Dermis microvascular lymphatic vessel endothelial cell (primary cell): ENCODE measurements at regions not wholly inside any gene's neighbourhood (a gene's known extent, or its start where the extent isn't known, plus 50 kb on each side); places are given as distances from the start of the nearest gene placed in this dataset.

Experiments used
- DNase-seq, 2 donors: peaks; one replicate each; pipeline versions ENCODE4 v3.0.0 to v3.0.0-alpha.2; 2010; ENCODE audit warnings: low read depth in 2 of 2

DNA sequence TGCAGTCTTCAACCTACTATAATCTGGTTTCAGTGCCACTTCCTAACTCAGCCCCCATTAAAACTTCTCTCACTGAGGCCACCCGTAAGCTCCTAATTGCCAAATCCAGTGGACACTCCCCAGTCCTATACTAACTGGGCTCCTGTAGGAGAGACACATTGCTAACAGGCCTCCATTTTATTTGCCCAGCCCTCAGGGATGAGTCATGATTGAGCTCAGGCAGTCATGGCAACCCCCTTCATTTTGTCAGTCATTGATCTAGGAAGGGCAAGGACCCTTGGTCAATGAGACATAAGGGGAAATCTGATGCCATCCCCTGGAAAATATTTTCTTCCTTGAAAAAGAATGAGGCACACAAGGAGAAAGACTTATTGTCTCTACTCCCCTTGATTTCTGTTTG, 70.1 kb upstream of the HIF1A start:
- DNase-seq: no peak

DNA sequence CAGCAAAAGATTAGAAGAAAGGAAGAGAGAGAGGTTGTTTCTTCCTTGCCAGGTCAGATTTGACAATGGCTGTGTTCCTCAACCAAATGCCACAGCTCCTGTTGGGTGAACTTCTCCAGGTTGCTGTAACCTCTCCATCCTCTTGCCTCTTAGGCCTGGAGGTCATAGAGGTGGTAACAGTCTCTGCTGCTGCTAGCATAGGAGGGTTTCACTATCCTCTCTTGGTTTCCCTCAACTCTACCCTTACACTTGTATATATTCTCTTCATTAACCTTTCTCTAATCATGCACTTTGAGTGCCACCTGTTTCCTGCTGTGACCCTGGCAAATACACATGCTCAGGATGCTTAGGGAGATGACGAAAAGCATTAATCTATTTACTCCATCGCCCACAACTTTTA, 67.7 kb upstream of the HIF1A start:
- DNase-seq: no peak

DNA sequence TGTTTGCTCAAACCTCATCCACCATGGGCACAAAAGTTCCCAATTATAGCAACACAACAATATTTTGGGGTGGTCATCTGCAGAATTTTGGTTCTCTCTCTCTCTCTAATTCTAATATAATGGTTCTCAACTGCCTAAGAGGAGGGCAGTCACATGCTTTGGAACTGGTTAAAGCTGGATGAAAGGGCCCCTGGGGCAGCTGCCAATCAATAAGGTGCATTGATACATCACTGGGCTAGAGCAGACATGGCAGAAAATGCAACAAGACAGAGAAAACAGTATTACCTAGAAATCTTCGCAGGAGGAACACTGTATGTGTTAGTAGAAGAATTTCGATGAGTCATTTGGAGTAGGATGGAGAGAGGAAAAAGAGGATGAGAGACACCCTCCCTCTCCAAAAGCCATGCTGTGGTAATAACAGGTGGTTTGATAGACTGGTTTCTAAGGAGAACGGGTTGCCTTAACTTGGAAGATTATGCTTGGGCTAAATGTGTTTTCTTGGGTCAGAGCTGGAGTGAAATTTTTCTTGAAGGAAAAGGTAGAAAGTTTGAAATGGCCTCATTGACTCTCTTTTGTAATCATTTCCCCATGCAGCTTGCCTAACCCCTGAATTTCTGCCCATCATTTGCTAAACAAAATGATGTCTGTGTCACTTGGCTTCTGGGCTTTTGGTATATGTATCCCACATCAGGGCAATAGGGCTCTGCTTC, 67.1 kb upstream of the HIF1A start:
- no peak for DNase-seq

DNA sequence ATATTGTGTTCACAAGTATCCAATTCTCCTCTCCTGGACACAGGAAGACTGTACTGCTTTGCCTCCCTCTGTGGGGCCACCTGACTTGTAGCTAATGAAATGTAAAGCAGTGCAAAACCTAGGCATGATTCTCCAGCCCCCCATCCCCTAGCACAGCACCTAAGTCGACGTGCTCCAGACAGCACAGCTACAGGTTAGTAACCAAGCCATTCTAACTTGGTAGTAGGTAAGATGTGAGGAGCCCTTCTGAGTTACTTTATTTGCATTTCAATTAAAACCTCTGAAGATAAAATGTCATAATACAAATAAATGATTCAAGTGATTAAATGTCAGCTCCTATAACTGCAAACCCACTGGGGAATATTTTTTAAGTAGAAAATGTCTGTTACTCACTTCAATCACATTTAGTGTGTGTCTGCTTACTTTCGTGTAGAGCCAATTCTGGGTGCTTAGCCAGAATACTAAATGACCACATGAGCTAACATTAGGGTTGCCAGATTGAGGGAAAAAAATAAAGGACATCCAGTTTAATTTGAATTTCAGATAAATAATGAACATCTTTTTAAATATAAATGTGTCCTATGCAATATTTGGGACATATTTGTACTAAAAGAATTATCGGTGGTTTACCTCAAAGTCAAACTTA, 64.8 kb upstream of the HIF1A start:
- DNase-seq: no peak

DNA sequence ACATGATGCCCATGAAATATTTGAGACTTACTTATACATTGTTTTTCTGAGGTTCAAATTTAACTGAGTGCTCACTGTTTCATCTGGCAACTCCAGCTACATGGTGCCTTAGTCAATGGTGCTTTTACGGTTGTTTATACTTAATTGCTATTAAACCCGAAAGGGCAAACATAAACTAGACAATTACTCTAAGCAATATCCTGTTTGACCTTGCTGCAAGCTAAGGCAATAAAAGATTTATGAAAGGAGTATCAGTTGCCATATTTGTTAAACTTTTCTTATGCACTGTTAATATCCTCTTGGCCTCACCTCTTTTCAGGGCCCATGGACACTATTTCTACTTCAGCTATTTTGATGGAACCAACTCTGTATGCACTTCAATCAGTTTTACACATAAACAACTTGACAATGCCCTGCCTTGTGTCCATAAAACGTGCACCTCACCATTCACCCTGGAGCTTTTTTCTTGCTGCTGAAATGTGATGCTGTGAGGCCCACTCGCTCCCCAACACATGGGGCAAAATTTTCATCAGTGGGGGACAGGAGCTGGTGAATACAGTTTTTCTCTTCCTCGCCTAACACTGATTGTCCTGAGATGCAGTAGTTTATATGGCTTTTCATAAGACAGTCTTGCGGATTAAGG, 64.1 kb upstream of the HIF1A start:
- DNase-seq: no peak

DNA sequence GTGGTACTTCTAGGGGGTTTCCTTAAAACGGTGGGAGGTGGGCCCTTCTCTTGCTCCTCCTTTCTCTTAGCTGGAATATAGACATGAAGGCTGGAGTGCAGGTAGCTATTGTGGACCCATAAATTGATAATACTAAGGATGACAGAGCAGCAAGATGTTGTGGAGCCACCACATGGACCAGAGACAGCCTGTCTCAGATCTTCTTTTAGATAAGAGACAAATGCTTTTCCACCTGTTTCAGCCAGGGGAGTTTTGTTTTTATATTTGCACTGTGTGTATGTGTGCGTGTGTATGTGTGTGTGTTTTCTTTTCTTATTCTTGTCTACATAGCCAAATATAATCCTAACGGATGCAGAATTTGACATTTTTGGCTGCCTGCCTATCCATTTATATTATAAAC, 62.9 kb upstream of the HIF1A start:
- no peak for DNase-seq

DNA sequence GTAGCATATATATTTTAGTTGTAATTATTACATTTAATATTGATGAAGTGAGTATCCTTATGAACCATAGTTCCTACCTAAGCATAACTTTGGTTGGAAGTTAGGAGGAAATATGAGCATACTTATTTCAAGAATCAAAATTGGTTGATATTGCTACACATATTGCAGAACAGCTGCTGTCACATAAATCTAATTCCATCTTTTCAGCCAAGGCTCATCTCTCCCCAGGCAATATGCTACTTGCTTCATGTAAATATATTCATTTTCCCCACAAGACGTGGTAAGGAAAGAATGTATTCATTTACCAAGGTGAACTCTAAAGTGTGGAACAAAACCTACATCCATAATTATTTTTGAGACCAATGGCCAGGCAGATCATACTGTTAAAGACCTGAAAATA, 62.5 kb upstream of the HIF1A start:
- DNase-seq: no peak

DNA sequence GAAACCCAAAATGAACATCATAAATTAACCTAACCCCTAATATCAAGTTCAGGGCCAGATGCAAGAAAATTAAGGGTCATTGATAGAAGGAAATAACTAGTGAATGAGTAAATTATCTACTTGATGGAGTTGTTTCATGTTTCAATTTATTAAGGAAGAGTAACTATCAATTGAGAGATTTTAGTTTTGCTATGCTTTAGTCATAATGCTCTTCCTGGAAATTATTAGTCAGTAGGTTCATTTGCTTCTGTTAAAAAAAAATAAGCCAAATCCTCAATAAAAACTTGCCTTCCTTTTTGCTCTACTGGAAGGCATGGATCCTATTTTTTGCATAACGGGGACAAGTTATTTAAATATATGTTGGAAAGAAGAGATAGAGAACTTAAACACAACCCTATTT, 59.0 kb upstream of the HIF1A start:
- DNase-seq: no peak

DNA sequence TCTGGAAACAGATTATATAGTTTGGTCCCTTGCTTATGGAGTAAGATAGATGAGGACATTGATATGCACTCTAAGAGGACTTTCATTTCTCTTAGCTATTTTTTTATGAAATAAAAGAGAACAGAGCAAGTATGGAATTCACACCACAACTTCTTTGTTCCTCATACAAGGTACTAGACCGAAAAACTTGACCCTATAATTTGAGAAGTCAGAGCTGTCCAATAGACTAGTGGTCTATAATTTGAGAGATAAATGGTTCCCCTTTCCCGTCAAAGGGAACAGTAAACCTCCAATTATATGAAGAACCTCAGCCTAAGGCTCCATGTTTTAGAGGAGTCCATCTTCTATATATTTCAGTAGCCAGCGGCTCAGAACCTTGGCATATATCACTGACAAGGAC, 58.5 kb upstream of the HIF1A start:
- DNase-seq: no peak

DNA sequence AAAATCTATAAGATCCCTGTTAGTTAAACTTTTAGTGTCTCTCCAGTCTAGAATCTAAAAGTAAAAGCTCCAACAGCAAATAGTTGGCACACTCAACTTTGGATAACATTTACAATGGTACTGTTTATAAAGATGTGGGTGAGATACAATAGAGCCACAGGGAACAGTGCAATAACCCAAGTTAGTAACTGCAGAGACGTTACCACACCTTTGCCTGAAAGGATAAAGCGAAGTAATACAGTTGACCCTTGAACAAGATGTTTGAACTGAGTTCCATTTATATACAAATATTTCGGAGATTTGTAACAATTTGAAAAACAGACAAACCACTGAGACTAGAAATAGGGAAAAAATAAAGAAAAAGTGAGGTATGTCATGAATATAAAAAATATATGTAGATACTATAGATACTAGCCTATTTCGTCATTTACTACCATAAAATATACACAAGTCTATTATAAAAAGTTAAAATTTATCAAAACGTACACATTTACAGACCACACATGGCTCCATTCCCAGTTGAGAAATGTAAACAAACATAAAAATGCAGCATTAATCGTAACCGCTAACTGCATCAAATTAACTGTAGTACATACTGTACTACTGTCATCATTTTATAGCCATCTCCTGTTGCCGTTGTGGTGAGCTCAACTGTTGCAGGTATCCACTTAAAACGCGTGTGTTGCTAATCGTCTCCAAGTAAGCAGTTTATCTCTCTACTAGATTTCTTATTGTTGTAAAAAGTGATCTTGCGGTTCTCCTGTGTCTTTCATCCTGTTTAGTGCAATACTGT, 56.5 kb upstream of the HIF1A start:
- DNase-seq: no peak

DNA sequence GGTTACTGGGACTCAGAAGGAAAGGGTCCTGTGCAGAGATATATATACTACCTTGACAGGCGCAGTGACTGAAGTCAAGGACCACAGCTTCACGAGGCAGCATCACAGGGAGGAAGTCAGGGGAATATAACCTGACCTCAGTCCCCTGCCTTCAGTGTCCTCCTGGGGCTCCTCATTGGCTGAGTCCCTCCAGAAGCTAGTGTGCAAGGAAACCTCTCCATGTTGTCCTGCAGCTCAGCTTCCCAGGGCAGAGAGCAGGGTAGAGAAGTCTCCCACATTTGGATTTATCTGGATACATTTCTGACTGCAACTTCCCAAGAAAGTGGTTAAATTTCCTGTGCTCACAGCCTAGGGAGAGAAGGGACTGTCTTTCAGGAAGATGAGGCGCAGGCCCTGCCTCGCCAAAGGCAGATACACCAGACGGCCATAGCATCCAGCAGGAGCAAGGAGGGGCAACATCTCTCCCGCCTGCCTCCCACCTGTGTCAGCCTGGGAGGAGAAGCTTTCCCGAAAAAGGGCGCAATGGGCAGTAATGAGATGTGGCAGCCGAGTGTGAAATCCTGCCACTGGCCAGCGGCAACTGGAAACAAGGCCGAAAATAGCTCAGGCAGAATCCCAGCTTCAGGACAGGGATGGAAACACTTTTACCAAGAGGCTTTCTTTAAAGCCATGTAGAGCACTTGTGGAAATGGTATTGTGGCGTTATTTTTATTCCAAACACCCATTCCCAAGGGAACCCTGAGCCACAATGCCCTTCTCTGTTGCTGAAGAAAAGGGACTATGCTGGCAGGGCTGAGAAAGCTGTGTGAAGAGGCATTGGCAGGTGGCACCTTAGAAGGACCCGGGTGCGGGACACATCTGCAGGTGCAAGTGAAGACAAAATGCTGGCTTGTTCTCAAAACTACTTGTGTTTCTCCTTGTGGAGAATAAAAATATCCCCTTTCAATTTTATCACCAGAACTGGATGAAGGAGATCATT, 54.9 kb upstream of the HIF1A start:
- no peak for DNase-seq

DNA sequence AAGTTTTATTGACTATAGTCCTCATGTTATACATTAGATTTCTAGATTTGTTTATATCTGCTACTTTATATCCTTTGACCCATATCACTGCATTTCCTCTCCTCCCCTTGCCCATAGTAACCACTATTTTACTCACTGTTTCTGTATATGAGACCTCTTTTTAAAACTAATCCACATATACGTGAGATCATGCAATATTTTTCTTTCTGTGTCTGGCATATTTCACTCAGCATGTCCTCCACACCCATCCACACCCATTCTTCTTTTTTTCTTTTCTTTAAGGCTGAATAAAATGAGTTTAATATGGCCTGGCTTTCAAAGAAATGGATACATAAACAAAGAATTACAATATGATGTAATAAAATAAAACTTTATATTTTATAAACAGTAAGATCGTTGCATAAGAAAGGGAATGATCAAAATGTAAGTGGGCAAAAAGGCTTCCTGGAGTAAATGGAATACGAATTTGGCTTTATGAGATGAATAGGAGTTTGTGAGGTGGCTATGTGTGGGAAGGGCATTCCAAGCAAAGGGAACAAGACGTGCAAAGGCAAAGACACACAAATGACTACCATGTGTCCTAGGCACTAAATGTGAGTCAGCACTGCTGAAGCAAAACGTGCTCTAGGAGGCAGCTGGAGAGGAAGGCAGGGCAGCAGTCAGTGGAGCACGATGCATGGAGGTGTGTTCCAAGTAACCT, 53.2 kb upstream of the HIF1A start:
- no peak for DNase-seq

DNA sequence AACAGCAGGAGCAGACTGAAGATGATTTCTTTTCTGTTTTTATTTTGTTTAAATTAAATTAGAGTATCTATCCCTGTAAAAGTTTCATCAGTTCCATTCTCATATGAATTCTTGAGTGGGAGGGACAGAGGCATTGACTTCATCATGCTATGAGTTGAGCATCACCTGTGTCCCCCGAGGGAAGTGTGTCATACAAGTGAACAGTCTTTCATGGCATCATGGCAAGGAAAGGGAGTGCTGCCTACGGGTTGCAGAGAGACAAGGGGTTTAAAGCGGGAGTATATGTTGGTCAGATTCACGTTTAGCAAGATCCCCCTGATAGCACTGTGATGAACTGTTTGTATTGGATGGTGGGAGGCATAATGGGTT, 52.7 kb upstream of the HIF1A start:
- DNase-seq: no peak

DNA sequence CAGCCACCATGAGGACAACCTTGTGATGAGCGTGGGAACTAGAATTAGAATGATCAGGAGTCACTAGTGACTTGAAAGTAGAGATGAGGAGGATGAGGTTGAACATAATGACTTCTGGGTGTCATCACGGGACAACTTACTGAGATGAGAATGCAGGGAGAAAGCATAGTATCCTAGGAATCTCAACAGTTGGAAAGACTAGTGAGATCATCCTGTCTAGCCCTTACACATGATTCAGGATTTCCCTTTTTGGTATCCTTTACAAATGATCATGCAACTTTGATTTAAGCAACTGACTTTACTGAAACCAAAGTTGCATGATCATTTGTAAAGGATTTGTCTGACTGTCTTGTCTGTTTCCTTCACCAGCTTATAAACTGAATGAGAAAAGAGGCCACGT, 51.8 kb upstream of the HIF1A start:
- no peak for DNase-seq

DNA sequence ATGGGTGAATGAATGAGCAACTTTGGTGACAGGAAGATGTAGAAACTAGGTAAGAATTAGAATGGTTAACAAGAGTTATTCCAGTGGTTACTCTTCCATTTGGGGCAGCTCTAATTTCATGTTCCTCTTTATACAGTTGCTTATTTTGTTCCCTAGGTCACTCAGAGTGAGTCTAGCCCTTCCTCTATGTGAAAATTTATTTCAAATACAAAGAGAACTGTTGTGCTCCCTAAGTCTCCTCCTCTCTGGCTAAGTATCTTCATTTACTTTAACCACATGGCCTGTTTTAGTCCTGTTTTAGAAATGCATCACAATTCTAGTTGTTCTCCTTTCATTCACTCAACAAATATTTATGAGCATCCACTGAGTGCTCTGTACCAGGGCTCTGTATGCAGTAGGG, 51.1 kb upstream of the HIF1A start:
- no peak for DNase-seq

DNA sequence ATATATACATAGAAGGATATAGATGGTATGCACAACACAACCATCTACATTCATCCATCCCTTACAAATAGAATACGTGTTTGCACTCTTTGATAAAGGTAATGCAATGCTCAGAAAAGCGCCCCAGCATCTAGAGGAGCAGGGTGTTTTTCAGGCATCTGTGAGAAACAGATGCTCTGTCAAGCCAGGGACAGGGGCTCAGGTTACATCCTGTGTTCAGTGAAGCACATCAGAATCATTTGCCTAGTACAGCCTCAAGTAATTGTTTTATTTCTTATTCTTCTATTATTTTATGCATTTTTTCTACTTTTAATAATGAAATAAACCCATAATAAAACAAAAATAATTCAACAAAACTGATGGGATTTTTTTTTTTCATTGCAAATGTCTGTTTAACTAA, 50.5 kb upstream of the HIF1A start:
- no peak for DNase-seq

DNA sequence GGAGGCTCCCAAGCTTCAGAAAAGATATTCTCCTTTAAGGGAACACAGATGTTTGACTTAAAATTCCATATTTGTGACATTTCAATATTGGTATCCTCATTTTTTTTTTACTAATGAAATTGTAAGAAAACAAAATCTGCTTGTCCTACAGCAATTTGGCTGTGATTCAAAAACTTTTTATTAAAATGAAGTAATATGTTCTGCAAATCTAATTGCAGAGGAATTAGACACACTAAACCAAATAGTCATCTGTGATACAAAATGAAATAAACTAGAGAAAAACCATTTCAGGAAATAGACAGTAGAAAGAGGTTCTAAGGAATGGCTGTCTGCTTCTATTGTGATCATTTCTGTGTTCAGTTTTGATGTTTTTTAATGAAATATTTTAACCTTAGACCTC, 50.1 kb upstream of the HIF1A start:
- no peak for DNase-seq
